Stimulated activated CD8-positive, alpha-beta memory T cell treated with anti-CD3 and anti-CD28 coated beads, Interleukin-4, amount 100 ng/mL, for 48 hours (primary cell): ENCODE measurements at regions not wholly inside any gene's neighbourhood (a gene's known extent, or its start where the extent isn't known, plus 50 kb on each side); places are given as distances from the start of the nearest gene placed in this dataset.

ENCODE experiments used
- DNase-seq: peaks from one replicate; pipeline ENCODE4 v3.0.0-alpha.2; 2020

- DNase-seq, result no peak
These were observed 153.8 kb upstream of the VASH1 start for GRCh38 chr14:76607510-76607909.

- no peak for DNase-seq
These were observed 148.6 kb upstream of the VASH1 start for GRCh38 chr14:76612654-76613053.

GRCh38 chr14:76613616-76614015 lies 147.7 kb upstream of the VASH1 start:
- no peak for DNase-seq

- DNase-seq, result no peak
These were observed 145.9 kb upstream of the VASH1 start for GRCh38 chr14:76615331-76615730.

GRCh38 chr14:76617440-76617839 lies 143.8 kb upstream of the VASH1 start:
- DNase-seq, result no peak

- DNase-seq, result no peak
These were observed 124.7 kb upstream of the VASH1 start for GRCh38 chr14:76636602-76637001.

GRCh38 chr14:76638841-76639240 lies 122.4 kb upstream of the VASH1 start:
- DNase-seq, result no peak

- DNase-seq, result no peak
These were observed 121.5 kb upstream of the VASH1 start for GRCh38 chr14:76639606-76640229.

GRCh38 chr14:76640923-76641395 lies 120.3 kb upstream of the VASH1 start:
- DNase-seq, result no peak

GRCh38 chr14:76641541-76641940 lies 119.7 kb upstream of the VASH1 start:
- no peak for DNase-seq

GRCh38 chr14:76643887-76644286 lies 117.4 kb upstream of the VASH1 start:
- DNase-seq, result no peak

GRCh38 chr14:76644855-76645518 lies 116.3 kb upstream of the VASH1 start:
- DNase-seq, result peak; percentile 31

GRCh38 chr14:76647697-76648298 lies 113.5 kb upstream of the VASH1 start:
- DNase-seq, result peak; percentile 28

- DNase-seq, result no peak
These were observed 109.7 kb upstream of the VASH1 start for GRCh38 chr14:76651410-76652055.

- DNase-seq, result no peak
These were observed 107.2 kb upstream of the VASH1 start for GRCh38 chr14:76653875-76654572.

- no peak for DNase-seq
These were observed 106.6 kb upstream of the VASH1 start for GRCh38 chr14:76654573-76655108.

- no peak for DNase-seq
These were observed 105.9 kb upstream of the VASH1 start for GRCh38 chr14:76655331-76655730.

- DNase-seq, result no peak
These were observed 104.7 kb upstream of the VASH1 start for GRCh38 chr14:76656592-76656991.

GRCh38 chr14:76657404-76657803 lies 103.9 kb upstream of the VASH1 start:
- no peak for DNase-seq

- no peak for DNase-seq
These were observed 103.4 kb upstream of the VASH1 start for GRCh38 chr14:76657846-76658245.

- no peak for DNase-seq
These were observed 98.7 kb upstream of the VASH1 start for GRCh38 chr14:76662580-76662979.

- DNase-seq, result no peak
These were observed 96.5 kb upstream of the VASH1 start for GRCh38 chr14:76664790-76665189.

GRCh38 chr14:76666746-76667145 lies 94.5 kb upstream of the VASH1 start:
- no peak for DNase-seq
